Epithelial cell of esophagus (primary cell): ENCODE measurements at regions not wholly inside any gene's neighbourhood (a gene's known extent, or its start where the extent isn't known, plus 50 kb on each side); places are given as distances from the start of the nearest gene placed in this dataset.

ENCODE experiments used
- DNase-seq: peaks from one replicate; pipeline ENCODE4 v3.0.0; 2010; ENCODE audit warnings: low read depth
- H3K4me3 ChIP-seq: 2 replicates; pipeline ENCODE4 v1.5.1; 2011; ENCODE audit warnings: mild to moderate bottlenecking, low read length, control low read depth
- TF ChIP-seq, protein P1 (sequence below): IDR thresholded peaks from 2 replicates; pipeline ENCODE4 v1.5.1; 2011; ENCODE audit warnings: low read depth, mild to moderate bottlenecking, low read length, control low read depth, inconsistent platforms; ENCODE audit not compliant: insufficient read depth; ENCODE audit errors: missing control alignments

DNA sequence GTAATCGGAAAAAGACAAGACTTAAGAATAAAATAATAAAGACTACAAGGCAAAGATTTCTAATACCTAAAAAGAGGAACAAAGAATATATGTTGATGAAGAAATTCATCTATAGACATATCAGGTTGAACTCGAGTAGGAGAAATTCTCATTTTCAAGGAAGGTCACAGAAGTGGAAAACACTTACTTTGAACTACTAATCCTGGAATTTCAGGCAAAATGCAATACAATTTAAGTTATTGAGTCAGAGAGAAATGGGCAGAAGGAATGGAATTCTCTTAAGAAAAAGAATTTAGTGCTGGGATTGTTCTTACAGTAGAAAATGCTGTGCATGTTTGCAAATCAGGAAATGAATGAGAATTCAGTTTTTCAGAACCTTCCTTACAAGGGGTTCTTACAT, 135.9 kb upstream of the TGFBR2 start:
- no peak overlapping the region for H3K4me3 ChIP-seq
- DNase-seq = no peak
- TF ChIP-seq, protein P1, sequence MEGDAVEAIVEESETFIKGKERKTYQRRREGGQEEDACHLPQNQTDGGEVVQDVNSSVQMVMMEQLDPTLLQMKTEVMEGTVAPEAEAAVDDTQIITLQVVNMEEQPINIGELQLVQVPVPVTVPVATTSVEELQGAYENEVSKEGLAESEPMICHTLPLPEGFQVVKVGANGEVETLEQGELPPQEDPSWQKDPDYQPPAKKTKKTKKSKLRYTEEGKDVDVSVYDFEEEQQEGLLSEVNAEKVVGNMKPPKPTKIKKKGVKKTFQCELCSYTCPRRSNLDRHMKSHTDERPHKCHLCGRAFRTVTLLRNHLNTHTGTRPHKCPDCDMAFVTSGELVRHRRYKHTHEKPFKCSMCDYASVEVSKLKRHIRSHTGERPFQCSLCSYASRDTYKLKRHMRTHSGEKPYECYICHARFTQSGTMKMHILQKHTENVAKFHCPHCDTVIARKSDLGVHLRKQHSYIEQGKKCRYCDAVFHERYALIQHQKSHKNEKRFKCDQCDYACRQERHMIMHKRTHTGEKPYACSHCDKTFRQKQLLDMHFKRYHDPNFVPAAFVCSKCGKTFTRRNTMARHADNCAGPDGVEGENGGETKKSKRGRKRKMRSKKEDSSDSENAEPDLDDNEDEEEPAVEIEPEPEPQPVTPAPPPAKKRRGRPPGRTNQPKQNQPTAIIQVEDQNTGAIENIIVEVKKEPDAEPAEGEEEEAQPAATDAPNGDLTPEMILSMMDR = no peak

DNA sequence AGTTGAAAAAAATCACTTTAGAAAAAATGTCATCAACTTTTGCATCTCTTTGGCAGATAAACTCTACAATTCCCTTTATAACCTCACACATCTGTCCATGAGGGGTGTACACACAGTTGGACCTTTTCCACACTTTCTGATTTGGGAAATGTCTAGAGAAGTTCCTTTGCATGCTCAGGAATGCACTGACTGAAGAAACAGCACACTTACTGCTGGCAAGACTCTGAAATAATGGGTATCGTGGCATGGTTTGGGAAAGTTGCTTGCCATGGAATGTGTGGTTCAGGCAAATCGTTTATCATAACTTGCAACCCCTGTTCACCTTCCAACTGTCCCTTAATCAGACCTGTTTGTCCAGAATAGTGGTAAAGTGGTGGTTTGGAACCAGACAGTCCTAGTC, 135.3 kb upstream of the TGFBR2 start:
- TF ChIP-seq, protein P1 = no peak
- DNase-seq = no peak
- no peak overlapping the region for H3K4me3 ChIP-seq

DNA sequence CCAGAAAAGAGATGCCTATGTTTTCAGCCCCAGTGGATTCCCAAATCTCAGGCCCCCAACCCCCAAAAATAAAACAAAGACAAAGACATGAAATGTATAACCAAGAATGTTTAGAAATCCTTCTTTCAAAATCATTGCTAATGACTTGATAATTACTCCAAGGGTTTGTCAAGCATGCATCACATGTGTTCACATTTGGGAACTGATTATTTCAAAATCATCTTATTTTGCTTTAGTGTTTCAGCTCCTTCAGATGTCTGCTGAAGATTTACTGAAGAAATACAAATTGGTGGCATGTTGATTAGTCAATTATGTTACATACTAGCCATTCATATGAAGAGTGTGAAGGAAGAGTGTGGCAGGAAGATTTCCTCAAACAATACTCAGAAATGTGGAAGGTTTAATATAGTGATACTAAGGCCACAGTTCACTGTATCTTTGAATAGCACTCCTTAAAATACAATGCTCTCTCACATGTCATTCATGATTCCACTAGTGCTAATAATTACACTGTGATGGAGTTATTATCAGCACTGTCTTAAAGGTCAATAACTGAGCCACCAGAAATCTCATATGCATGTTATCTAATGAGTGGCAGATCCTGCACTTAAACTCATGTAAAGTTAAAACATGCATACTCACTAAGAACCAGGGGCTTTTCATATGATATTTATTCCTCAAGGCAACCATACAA, 134.5 kb upstream of the TGFBR2 start:
- no peak overlapping the region for H3K4me3 ChIP-seq
- no peak for DNase-seq
- TF ChIP-seq, protein P1 = no peak

DNA sequence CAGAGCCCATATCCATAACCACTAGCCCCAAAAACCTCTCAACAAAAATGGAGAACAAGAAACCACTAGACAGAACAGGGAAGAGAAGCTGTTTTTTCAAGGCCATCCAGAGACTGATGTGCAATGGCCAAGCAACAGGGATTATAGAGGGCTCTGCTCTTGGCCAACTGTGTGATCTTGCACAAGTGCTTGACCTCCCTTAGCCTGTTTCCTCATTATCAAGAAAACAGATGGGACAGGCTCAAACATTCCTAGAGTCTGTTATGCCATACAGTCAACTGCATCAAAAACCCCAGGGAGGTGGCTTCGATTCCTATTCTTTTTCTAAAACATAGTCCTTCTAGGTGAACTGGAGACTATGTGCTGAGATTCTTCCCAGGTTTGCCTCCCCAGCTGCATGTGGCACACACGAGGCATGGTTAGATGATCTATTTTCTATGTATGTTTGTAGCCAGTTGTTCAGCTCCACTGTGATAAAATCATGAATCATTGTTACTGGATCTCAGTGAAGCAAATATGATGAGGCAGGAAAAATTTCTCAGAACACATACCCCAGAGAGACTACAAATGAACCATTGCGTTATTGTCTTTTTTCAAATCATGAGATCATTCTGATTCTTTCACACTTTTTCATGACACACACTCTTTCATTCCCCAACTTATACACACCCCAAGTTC, 132.9 kb upstream of the TGFBR2 start:
- DNase-seq = peak; percentile 68
- TF ChIP-seq, protein P1 = no peak
- H3K4me3 ChIP-seq = no peak overlapping the region

DNA sequence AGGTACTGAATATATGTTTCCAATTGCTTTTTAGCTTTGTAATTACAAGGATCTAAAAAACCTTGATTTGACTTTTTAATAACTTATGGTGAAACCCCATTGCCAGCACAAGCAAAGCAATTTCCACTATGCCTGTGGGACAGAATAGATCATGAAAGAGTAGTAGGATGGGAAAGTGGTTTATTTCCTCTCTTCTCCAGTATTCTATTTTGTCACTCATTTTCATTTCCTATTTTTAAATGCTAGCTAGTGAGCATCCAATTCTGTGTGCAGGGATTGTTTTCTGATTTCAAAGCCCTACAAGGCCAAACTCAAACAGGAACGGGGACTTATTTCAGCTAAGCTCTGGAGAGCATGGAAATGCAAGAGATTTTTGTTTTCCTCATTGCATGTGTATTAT, 132.0 kb upstream of the TGFBR2 start:
- TF ChIP-seq, protein P1 = no peak
- no peak for DNase-seq

DNA sequence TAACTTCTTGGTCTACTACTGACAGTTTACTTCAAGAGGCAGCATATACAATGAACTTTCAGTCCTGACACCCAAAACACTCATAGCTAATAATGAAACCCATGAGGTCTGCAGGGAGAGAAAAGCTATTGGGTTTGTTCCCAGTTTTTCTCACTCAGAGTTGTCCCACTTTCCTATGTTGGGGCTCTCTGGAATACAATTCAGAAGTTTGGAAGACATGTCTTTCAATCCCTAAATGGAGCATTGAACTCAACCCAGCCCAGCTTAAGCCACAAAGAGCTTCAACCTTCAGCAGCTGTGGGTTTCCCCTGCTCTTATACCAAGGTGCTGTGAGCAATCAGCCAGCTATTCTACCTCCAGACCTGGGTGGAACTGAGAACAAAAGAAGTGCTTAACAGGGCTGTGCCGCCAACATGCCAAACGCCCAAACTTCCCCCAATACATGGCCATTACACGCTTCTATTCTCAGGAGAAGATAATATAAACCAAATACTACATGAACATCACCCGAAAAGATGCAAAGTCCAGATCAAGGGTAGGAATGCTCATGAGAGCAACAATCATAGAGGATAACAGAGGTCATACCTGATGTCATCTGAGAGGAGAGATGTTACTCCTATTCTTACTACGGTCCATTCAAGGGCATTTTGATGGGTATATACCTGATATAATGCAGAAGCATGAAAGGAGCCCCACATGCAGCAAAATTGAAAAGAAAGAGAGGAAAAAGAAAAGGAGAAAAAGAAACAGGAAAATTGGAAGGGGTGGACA, 131.2 kb upstream of the TGFBR2 start:
- no peak overlapping the region for H3K4me3 ChIP-seq
- TF ChIP-seq, protein P1 = no peak
- DNase-seq = peak; percentile 83

More for the DNA sequence above, 132.0 kb upstream of the TGFBR2 start:
- no peak overlapping the region for H3K4me3 ChIP-seq
